HG03060 (cell line): ENCODE measurements at regions not wholly inside any gene's neighbourhood (a gene's known extent, or its start where the extent isn't known, plus 50 kb on each side); places are given as distances from the start of the nearest gene placed in this dataset.

ENCODE experiments used
- ATAC-seq: cut with Tn5 transposase; IDR thresholded peaks from one replicate; pipeline ENCODE4 v1.9.1; 2021; ENCODE audit warnings: low read depth, moderate number of reproducible peaks; ENCODE audit not compliant: unreplicated experiment

GRCh38 chr2:220033546-220033945 lies 406.1 kb downstream of the SLC4A3 start:
- no peak for ATAC-seq

GRCh38 chr2:220034426-220035130 lies 407.1 kb downstream of the SLC4A3 start:
- no peak for ATAC-seq

GRCh38 chr2:220036431-220036830 lies 409.0 kb downstream of the SLC4A3 start:
- no peak for ATAC-seq

GRCh38 chr2:220040346-220040745 lies 412.9 kb downstream of the SLC4A3 start:
- ATAC-seq: no peak

GRCh38 chr2:220041447-220041846 lies 414.0 kb downstream of the SLC4A3 start:
- ATAC-seq: no peak

GRCh38 chr2:220043155-220043989 lies 415.9 kb downstream of the SLC4A3 start:
- no peak for ATAC-seq

- ATAC-seq: no peak
Observed at GRCh38 chr2:220043990-220044335, 416.5 kb downstream of the SLC4A3 start.

- ATAC-seq: no peak
Observed at GRCh38 chr2:220044383-220044782, 417.0 kb downstream of the SLC4A3 start.

GRCh38 chr2:220046507-220046906 lies 419.1 kb downstream of the SLC4A3 start:
- ATAC-seq: no peak

- ATAC-seq: no peak
Observed at GRCh38 chr2:220051716-220052115, 424.3 kb downstream of the SLC4A3 start.

GRCh38 chr2:220053919-220054318 lies 426.5 kb downstream of the SLC4A3 start:
- ATAC-seq: no peak

GRCh38 chr2:220057391-220057790 lies 430.0 kb downstream of the SLC4A3 start:
- ATAC-seq: no peak

- ATAC-seq: no peak
Observed at GRCh38 chr2:220057916-220058315, 430.5 kb downstream of the SLC4A3 start.

- ATAC-seq: no peak
Observed at GRCh38 chr2:220064111-220065030, 436.9 kb downstream of the SLC4A3 start.

- no peak for ATAC-seq
Observed at GRCh38 chr2:220065581-220065980, 438.2 kb downstream of the SLC4A3 start.

- ATAC-seq: no peak
Observed at GRCh38 chr2:220068846-220069245, 441.4 kb downstream of the SLC4A3 start.

- ATAC-seq: no peak
Observed at GRCh38 chr2:220070349-220070748, 442.9 kb downstream of the SLC4A3 start.

- ATAC-seq: no peak
Observed at GRCh38 chr2:220071696-220072095, 444.3 kb downstream of the SLC4A3 start.

- ATAC-seq: no peak
Observed at GRCh38 chr2:220072669-220073220, 445.3 kb downstream of the SLC4A3 start.

- ATAC-seq: no peak
Observed at GRCh38 chr2:220075835-220076234, 448.4 kb downstream of the SLC4A3 start.

- ATAC-seq: no peak
Observed at GRCh38 chr2:220076734-220077133, 449.3 kb downstream of the SLC4A3 start.
